Activated naive CD4-positive, alpha-beta T cell treated with anti-CD3 and anti-CD28 coated beads, Interleukin-2, amount 10 ng/mL, durations not matched to agents 7 days and 5 days (primary cell): ENCODE measurements at regions not wholly inside any gene's neighbourhood (a gene's known extent, or its start where the extent isn't known, plus 50 kb on each side); places are given as distances from the start of the nearest gene placed in this dataset.

Source experiments
- CTCF ChIA-PET: fragments of 350-600 bp; sonication (Branson Sonifier 250); formaldehyde crosslinking; loops from one replicate; lab custom pipeline; 2021; ENCODE audit warnings: antibody characterized with exemption; lab: Charles Lee
- DNase-seq: peaks from one replicate; pipeline ENCODE4 v3.0.0-alpha.2; 2020
- H3K27ac Mint-ChIP-seq: one replicate; pipeline ENCODE4 v1.8.0; 2021; ENCODE audit warnings: mild to moderate bottlenecking, moderate library complexity, mixed read lengths
- H3K27me3 Mint-ChIP-seq: one replicate; pipeline ENCODE4 v1.8.0; 2021; ENCODE audit warnings: mild to moderate bottlenecking, mixed read lengths
- H3K36me3 Mint-ChIP-seq: one replicate; pipeline ENCODE4 v1.8.0; 2021; ENCODE audit warnings: mixed read lengths
- H3K4me1 Mint-ChIP-seq: one replicate; pipeline ENCODE4 v1.8.0; 2021; ENCODE audit warnings: mixed read lengths
- H3K4me3 Mint-ChIP-seq: one replicate; pipeline ENCODE4 v1.8.0; 2021; ENCODE audit warnings: mild to moderate bottlenecking, moderate library complexity, mixed read lengths
- H3K9me3 Mint-ChIP-seq: one replicate; pipeline ENCODE4 v1.8.0; 2021; ENCODE audit warnings: mixed read lengths

- Mint-ChIP-seq H3K4me1 (no peaks in the 10 kb centered on the region), H3K27ac (no peak overlapping the region), H3K27me3 (no peaks in the 10 kb centered on the region), H3K36me3 (no peaks in the 10 kb centered on the region), H3K9me3 (peaks cover 5% of the 10 kb centered on the region), H3K4me3 (no peak overlapping the region)
- DNase-seq: no peak
- CTCF ChIA-PET: no interaction called here
These were observed 342.4 kb downstream of the AKAIN1 start for GRCh38 chr18:4854671-4855070.

GRCh38 chr18:4851301-4851976 lies 345.6 kb downstream of the AKAIN1 start:
- peaks cover 7% of the 10 kb centered on the region for H3K9me3 Mint-ChIP-seq
- no peak overlapping the region for H3K27ac Mint-ChIP-seq
- H3K36me3 Mint-ChIP-seq: no peaks in the 10 kb centered on the region
- H3K4me1 Mint-ChIP-seq: no peaks in the 10 kb centered on the region
- H3K27me3 Mint-ChIP-seq: no peaks in the 10 kb centered on the region
- no peak for DNase-seq
- CTCF ChIA-PET: no interaction called here
- no peak overlapping the region for H3K4me3 Mint-ChIP-seq

DNA sequence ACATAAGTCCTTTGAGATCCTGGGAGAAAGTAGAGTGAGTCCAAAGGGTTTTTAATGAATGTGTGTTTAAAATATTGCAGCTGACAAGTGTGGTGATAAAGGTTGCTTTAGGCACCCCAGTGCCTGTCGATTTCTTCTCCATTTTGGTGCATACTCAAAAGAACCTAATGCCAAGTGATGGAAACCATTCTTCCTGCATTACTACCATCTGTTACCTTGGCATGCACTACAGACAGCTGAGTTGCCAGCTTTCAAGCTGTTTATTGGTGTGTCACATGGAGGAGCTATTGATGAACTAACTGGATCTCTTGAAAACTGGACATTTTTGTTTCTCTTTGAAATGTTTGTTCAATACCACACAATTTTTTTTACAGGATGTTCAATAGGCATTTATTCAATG lies 350.0 kb downstream of the AKAIN1 start:
- Mint-ChIP-seq H3K4me3 (no peak overlapping the region), H3K27ac (no peak overlapping the region), H3K36me3 (no peaks in the 10 kb centered on the region), H3K4me1 (no peaks in the 10 kb centered on the region), H3K9me3 (peaks cover 5% of the 10 kb centered on the region), H3K27me3 (no peaks in the 10 kb centered on the region)
- CTCF ChIA-PET: no interaction called here
- no peak for DNase-seq

DNA sequence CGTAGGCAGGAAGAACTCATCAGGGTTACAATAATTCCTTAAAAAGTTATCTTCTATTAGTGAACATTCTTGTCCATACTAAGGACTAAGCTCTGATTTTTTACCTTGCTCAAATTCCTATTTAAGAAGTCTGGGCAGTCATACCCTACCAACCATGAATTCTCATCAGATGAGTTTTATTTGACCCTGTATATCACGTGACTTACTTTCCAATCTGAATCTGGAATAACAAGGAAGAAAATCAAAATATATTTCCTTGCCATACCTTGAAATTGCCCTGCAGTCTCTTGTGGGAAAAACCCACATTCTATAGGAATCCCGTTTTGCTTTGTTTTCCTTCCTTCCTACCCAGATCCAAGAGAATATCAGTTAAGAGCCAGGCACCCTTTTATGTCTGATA lies 352.7 kb downstream of the AKAIN1 start:
- Mint-ChIP-seq H3K4me3 (no peak overlapping the region), H3K9me3 (peaks cover 2% of the 10 kb centered on the region), H3K36me3 (no peaks in the 10 kb centered on the region), H3K27me3 (no peaks in the 10 kb centered on the region), H3K4me1 (no peaks in the 10 kb centered on the region), H3K27ac (no peak overlapping the region)
- no peak for DNase-seq
- CTCF ChIA-PET: no interaction called here

GRCh38 chr18:4843771-4844170 lies 353.3 kb downstream of the AKAIN1 start:
- Mint-ChIP-seq H3K27ac (no peak overlapping the region), H3K27me3 (no peaks in the 10 kb centered on the region), H3K4me3 (no peak overlapping the region), H3K9me3 (peaks cover 2% of the 10 kb centered on the region), H3K36me3 (no peaks in the 10 kb centered on the region), H3K4me1 (no peaks in the 10 kb centered on the region)
- DNase-seq: no peak
- CTCF ChIA-PET: no interaction called here

DNA sequence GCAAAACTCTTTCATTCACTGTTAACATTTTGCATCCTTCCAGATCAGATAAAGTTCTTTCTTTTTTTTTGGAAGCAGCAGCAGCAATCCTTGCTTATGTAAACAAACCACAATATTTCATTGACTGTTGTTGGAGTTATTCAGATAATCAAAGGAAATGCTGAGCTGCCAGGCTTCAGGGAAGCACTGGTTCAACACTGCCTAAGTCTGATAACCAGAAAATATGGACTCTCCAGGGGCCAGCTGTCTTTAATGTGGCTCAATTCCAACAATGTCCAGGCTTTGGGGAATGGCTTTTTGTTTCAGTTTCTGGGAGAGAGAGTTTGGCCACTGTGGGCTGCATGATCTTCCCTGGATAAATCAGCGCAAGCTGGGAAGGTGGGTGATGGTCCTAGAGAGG lies 354.3 kb downstream of the AKAIN1 start:
- Mint-ChIP-seq H3K27ac (no peak overlapping the region), H3K27me3 (no peaks in the 10 kb centered on the region), H3K9me3 (peaks cover 2% of the 10 kb centered on the region), H3K36me3 (no peaks in the 10 kb centered on the region), H3K4me1 (no peaks in the 10 kb centered on the region), H3K4me3 (no peak overlapping the region)
- no peak for DNase-seq
- CTCF ChIA-PET: no interaction called here

- no peak for DNase-seq
- Mint-ChIP-seq H3K4me3 (no peak overlapping the region), H3K36me3 (no peaks in the 10 kb centered on the region), H3K4me1 (no peaks in the 10 kb centered on the region), H3K27ac (no peak overlapping the region), H3K27me3 (no peaks in the 10 kb centered on the region), H3K9me3 (peaks cover 1% of the 10 kb centered on the region)
- CTCF ChIA-PET: no interaction called here
These were observed 354.8 kb downstream of the AKAIN1 start for GRCh38 chr18:4842287-4842686.

DNA sequence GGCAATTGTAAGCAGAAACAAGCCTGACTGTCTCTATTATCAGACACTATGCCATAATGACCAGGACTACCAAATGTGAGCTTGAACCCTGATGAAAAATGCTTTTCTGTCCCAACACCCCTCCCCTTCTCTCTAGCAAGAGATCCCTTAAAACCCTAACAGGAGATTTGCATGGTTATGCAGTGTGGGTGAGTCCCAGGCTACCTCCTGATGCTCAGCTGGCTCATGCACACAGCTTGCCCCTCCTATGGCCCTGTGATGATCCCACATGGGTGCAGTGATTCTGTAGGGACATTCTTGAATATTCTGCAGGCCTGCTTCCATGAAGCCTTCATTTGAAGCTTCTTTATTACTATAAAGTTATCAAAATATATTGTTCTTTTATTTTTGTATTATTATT lies 357.4 kb downstream of the AKAIN1 start:
- no peaks in the 10 kb centered on the region for H3K4me1 Mint-ChIP-seq
- CTCF ChIA-PET: no interaction called here
- no peaks in the 10 kb centered on the region for H3K36me3 Mint-ChIP-seq
- H3K27me3 Mint-ChIP-seq: no peaks in the 10 kb centered on the region
- H3K4me3 Mint-ChIP-seq: no peak overlapping the region
- no peak for DNase-seq
- no peak overlapping the region for H3K27ac Mint-ChIP-seq
- no peaks in the 10 kb centered on the region for H3K9me3 Mint-ChIP-seq

DNA sequence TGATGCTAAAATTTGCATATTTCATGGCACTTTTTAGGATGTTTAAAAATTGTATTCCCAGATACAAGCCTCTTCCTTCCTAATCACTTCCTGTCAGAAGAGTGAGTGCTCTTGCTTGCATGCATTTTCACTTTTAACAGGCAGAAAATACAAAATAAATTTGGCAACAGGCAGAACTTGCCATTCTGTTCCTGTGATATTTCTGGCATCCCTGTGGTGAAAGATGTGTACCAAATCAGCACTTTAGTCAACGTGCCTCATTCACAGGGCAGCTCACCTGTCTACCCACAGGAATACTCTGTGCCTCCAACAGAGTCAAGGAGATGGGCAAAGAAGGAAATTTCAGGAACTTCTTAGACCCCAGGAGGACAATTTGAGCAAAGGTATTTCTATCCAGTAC lies 360.9 kb downstream of the AKAIN1 start:
- Mint-ChIP-seq H3K27me3 (no peaks in the 10 kb centered on the region), H3K27ac (no peak overlapping the region), H3K4me3 (no peak overlapping the region), H3K4me1 (no peaks in the 10 kb centered on the region), H3K36me3 (no peaks in the 10 kb centered on the region), H3K9me3 (peaks cover 2% of the 10 kb centered on the region)
- CTCF ChIA-PET: no interaction called here
- DNase-seq: no peak

DNA sequence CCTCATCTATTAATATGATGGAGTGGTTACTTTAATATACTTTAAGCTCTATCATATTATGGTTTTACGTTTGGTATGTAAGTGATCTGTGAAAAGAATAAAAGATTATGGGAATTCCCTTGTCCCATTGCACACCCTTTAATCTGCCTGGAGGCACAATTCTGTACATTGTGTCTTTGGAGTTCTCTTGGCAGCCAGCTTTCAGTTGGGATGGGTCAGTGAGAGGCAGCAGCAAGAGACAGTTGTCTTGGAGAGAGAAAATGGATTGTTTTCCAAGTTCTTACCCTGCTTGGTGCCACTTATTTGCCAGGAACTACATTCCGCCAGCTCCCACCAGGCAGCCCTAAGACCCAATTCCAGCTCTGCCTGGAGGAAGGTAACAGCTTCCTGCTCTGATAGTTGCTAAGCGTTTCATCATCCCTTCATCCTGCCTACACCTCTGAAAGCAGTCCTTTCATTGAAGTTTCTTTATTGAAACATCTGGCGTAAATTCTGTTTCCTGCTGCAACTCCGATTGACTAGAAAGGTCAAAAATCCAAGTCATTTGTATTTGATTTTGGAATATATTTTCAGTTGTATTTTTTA lies 365.2 kb downstream of the AKAIN1 start:
- no peak overlapping the region for H3K4me3 Mint-ChIP-seq
- CTCF ChIA-PET: no interaction called here
- H3K36me3 Mint-ChIP-seq: no peaks in the 10 kb centered on the region
- H3K9me3 Mint-ChIP-seq: peaks cover 2% of the 10 kb centered on the region
- no peak for DNase-seq
- no peaks in the 10 kb centered on the region for H3K27me3 Mint-ChIP-seq
- no peak overlapping the region for H3K27ac Mint-ChIP-seq
- H3K4me1 Mint-ChIP-seq: no peaks in the 10 kb centered on the region

GRCh38 chr18:4831127-4831526 lies 365.9 kb downstream of the AKAIN1 start:
- CTCF ChIA-PET: no interaction called here
- H3K27me3 Mint-ChIP-seq: no peaks in the 10 kb centered on the region
- DNase-seq: no peak
- H3K27ac Mint-ChIP-seq: no peak overlapping the region
- H3K4me3 Mint-ChIP-seq: no peak overlapping the region
- H3K4me1 Mint-ChIP-seq: no peaks in the 10 kb centered on the region
- peaks cover 4% of the 10 kb centered on the region for H3K9me3 Mint-ChIP-seq
- no peaks in the 10 kb centered on the region for H3K36me3 Mint-ChIP-seq

DNA sequence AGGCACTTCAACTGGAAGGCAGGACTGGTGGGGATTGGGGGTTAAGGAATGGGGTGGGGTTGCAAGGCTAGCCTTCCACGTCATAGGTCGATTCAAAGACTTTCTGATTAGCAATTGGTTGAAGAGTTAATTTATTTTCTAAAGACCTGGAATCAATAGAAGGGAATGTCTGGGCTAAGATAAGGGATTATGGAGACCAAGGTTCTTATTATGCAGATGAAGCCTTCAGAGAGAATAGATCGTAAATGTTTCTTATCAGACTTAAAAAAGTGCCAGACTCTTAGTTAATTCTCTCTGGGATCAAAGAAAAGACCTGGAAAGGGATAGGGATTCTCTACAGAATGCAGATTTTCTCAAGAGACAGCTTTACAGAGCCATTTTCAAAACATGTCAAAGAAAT lies 368.0 kb upstream of the DLGAP1 start:
- DNase-seq: no peak
- H3K27me3 Mint-ChIP-seq: no peaks in the 10 kb centered on the region
- no peaks in the 10 kb centered on the region for H3K36me3 Mint-ChIP-seq
- no peaks in the 10 kb centered on the region for H3K4me1 Mint-ChIP-seq
- H3K27ac Mint-ChIP-seq: no peak overlapping the region
- peaks cover 20% of the 10 kb centered on the region for H3K9me3 Mint-ChIP-seq
- CTCF ChIA-PET: no interaction called here
- H3K4me3 Mint-ChIP-seq: no peak overlapping the region

- H3K9me3 Mint-ChIP-seq: peaks cover 29% of the 10 kb centered on the region
- H3K36me3 Mint-ChIP-seq: no peaks in the 10 kb centered on the region
- H3K27me3 Mint-ChIP-seq: no peaks in the 10 kb centered on the region
- H3K4me3 Mint-ChIP-seq: no peak overlapping the region
- DNase-seq: no peak
- CTCF ChIA-PET: no interaction called here
- no peaks in the 10 kb centered on the region for H3K4me1 Mint-ChIP-seq
- H3K27ac Mint-ChIP-seq: no peak overlapping the region
These were observed 366.7 kb upstream of the DLGAP1 start for GRCh38 chr18:4821801-4822200.

GRCh38 chr18:4817665-4818064 lies 362.6 kb upstream of the DLGAP1 start:
- no peak overlapping the region for H3K4me3 Mint-ChIP-seq
- CTCF ChIA-PET: no interaction called here
- H3K36me3 Mint-ChIP-seq: no peaks in the 10 kb centered on the region
- no peaks in the 10 kb centered on the region for H3K4me1 Mint-ChIP-seq
- no peak overlapping the region for H3K27ac Mint-ChIP-seq
- H3K9me3 Mint-ChIP-seq: peaks cover 22% of the 10 kb centered on the region
- DNase-seq: no peak
- no peaks in the 10 kb centered on the region for H3K27me3 Mint-ChIP-seq

GRCh38 chr18:4813708-4814107 lies 358.6 kb upstream of the DLGAP1 start:
- CTCF ChIA-PET: no interaction called here
- no peak overlapping the region for H3K4me3 Mint-ChIP-seq
- peaks cover 20% of the 10 kb centered on the region for H3K9me3 Mint-ChIP-seq
- no peak for DNase-seq
- H3K27me3 Mint-ChIP-seq: no peaks in the 10 kb centered on the region
- no peaks in the 10 kb centered on the region for H3K36me3 Mint-ChIP-seq
- no peak overlapping the region for H3K27ac Mint-ChIP-seq
- no peaks in the 10 kb centered on the region for H3K4me1 Mint-ChIP-seq
